MCF 10A (cell line): ENCODE measurements at regions not wholly inside any gene's neighbourhood (a gene's known extent, or its start where the extent isn't known, plus 50 kb on each side); places are given as distances from the start of the nearest gene placed in this dataset.

Experiments
- BruUV-seq: library from RNA; stranded (reverse); fragments of 400-500 nt; replicated peaks from 2 replicates; lab custom pipeline; 2021; lab: Mats Ljungman, UMichigan
- CTCF ChIA-PET: fragments of 300-600 bp; sonication (Branson Sonifier 250); formaldehyde crosslinking; extraction: SDS; loops from one replicate; lab custom pipeline; 2021; ENCODE audit warnings: antibody characterized with exemption, inconsistent platforms; lab: Yijun Ruan, JAX
- POLR2A ChIA-PET: fragments of 300-600, 350-650 bp; sonication (Branson Sonifier 250); formaldehyde crosslinking; extraction: SDS; loops from one replicate; lab custom pipeline; 2020; ENCODE audit warnings: antibody characterized with exemption, inconsistent platforms; lab: Yijun Ruan, JAX
- DNase-seq: peaks from one replicate; pipeline ENCODE4 v3.0.0-alpha.2; 2018; ENCODE audit not compliant: unreplicated experiment
- H3K27ac Mint-ChIP-seq: one replicate; pipeline ENCODE4 v1.8.0; 2022; ENCODE audit warnings: mild to moderate bottlenecking, low read depth, mixed read lengths; ENCODE audit not compliant: unreplicated experiment
- H3K27me3 Mint-ChIP-seq: one replicate; pipeline ENCODE4 v1.8.0; 2022; ENCODE audit warnings: mixed read lengths; ENCODE audit not compliant: insufficient read depth, unreplicated experiment
- H3K36me3 Mint-ChIP-seq: one replicate; pipeline ENCODE4 v1.8.0; 2022; ENCODE audit warnings: mild to moderate bottlenecking, moderate library complexity, mixed read lengths; ENCODE audit not compliant: insufficient read depth, unreplicated experiment
- H3K4me1 Mint-ChIP-seq: one replicate; pipeline ENCODE4 v1.8.0; 2022; ENCODE audit warnings: mixed read lengths; ENCODE audit not compliant: insufficient read depth, unreplicated experiment
- H3K4me3 Mint-ChIP-seq: one replicate; pipeline ENCODE4 v1.8.0; 2022; ENCODE audit warnings: mild to moderate bottlenecking, moderate library complexity, mixed read lengths; ENCODE audit not compliant: unreplicated experiment
- H3K9me3 Mint-ChIP-seq: one replicate; pipeline ENCODE4 v1.8.0; 2022; ENCODE audit warnings: mixed read lengths; ENCODE audit not compliant: unreplicated experiment
- intact Hi-C: fragments of 100-400 bp; cut with micrococcal nuclease; formaldehyde crosslinking; loops from 2 replicates; pipeline ENCODE4 v1.14.1; 2022
- TF ChIP-seq, protein P1 (sequence below): fragments of 200-600 bp; IDR thresholded peaks from one replicate; pipeline ENCODE4 v1.8.0; 2022; ENCODE audit warnings: antibody characterized with exemption, mild to moderate bottlenecking; ENCODE audit not compliant: unreplicated experiment

DNA sequence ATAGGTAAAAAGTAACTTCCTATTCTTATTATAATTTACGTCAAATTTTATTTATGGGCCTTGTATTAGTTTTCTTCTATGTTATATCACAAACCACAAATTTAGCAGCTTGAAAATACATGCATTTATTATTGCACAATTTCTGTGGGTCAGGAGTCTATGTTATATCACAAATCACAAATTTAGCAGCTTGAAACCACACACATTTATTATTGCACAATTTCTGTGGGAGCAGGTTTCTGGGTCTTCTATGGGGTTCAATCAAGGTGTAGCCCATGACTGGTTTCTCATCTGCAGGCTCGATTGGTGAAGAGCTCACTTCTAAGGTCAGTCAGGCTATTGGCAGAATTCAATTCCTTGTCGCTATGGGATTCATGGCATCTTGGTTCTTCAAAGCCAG, 332.7 kb upstream of the HAND2 start:
- no peak for DNase-seq
- BruUV-seq, result no TSS peak
- peaks cover 44% of the 10 kb centered on the region for H3K27me3 Mint-ChIP-seq
- no peak overlapping the region for H3K27ac Mint-ChIP-seq
- no peak overlapping the region for H3K4me3 Mint-ChIP-seq
- ChIA-PET POLR2A (interaction anchor here (0.6 to 1.2 kb wide), 2 partner anchors 12 to 36 kb away, joined by 3 to 4 read pairs; no protein-coding TSS in a partner anchor), CTCF (interaction anchor here (1.0 kb wide), 1 partner anchor 127 kb away, joined by 3 read pairs; no protein-coding TSS in a partner anchor)
- H3K9me3 Mint-ChIP-seq, result no peaks in the 10 kb centered on the region
- H3K36me3 Mint-ChIP-seq, result no peaks in the 10 kb centered on the region
- intact Hi-C loops, result no loop called here
- TF ChIP-seq, protein P1, sequence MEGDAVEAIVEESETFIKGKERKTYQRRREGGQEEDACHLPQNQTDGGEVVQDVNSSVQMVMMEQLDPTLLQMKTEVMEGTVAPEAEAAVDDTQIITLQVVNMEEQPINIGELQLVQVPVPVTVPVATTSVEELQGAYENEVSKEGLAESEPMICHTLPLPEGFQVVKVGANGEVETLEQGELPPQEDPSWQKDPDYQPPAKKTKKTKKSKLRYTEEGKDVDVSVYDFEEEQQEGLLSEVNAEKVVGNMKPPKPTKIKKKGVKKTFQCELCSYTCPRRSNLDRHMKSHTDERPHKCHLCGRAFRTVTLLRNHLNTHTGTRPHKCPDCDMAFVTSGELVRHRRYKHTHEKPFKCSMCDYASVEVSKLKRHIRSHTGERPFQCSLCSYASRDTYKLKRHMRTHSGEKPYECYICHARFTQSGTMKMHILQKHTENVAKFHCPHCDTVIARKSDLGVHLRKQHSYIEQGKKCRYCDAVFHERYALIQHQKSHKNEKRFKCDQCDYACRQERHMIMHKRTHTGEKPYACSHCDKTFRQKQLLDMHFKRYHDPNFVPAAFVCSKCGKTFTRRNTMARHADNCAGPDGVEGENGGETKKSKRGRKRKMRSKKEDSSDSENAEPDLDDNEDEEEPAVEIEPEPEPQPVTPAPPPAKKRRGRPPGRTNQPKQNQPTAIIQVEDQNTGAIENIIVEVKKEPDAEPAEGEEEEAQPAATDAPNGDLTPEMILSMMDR, result no peak
- no peaks in the 10 kb centered on the region for H3K4me1 Mint-ChIP-seq

DNA sequence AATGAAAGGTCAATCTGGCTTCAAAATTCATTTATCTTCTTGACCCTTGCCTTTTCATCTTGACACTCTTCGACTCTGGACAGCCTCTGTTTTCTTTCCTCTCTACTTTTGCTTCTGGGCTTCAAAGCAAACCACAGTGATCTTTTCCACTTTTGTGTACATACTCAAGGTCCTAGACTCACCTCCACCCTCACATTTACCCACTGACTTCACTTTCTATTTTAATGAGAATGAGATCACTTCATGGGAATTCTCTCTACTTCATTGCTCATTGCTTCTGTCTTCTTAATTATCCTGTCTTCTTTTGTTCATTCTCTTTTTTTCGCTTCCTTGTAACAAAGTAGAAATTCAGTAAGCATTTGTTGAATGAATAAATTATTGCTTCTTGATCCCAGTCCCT, 330.1 kb upstream of the HAND2 start:
- Mint-ChIP-seq H3K27ac (no peak overlapping the region), H3K27me3 (peaks cover 58% of the 10 kb centered on the region), H3K9me3 (no peaks in the 10 kb centered on the region), H3K4me1 (no peaks in the 10 kb centered on the region), H3K4me3 (no peak overlapping the region), H3K36me3 (no peaks in the 10 kb centered on the region)
- no TSS peak for BruUV-seq
- DNase-seq, result no peak
- TF ChIP-seq, protein P1, result no peak
- ChIA-PET CTCF (no interaction called here), POLR2A (no interaction called here)
- intact Hi-C loops, result no loop called here

DNA sequence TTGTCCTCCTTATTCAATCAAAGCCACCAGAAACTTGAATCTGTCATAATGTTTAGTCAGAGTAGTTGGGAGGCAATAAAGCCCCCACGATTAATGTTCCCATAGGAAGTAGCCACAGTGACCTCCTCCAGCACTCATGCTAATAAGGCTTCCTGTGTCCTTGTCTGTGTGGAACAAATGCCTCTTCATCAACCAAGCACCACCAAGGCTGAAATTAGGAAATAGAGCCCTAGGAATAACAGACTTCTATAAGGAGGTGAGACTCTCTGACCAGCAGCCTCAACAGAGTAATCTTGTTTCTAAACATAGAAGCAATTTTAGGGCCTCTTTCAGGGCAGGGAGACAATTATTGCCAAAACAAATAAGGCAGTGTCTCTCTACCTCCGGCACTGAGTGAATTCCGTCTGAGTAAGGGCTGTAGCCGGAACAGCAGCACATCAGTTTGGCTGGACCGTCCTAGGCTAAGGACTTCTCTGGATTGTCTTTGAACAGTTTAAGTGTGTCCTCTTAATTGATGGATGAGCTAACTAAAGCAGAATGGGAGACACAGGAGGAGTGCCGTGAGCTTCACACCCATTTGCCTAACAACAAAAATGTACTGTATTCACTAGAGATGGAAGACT, 329.2 kb upstream of the HAND2 start:
- no peaks in the 10 kb centered on the region for H3K9me3 Mint-ChIP-seq
- CTCF ChIA-PET, result interaction anchor here (0.5 kb wide), 1 partner anchor 1151 kb away, joined by 3 read pairs; no protein-coding TSS in a partner anchor
- POLR2A ChIA-PET, result no interaction called here
- H3K4me3 Mint-ChIP-seq, result no peak overlapping the region
- DNase-seq, result no peak
- intact Hi-C loops, result no loop called here
- no peak overlapping the region for H3K27ac Mint-ChIP-seq
- H3K27me3 Mint-ChIP-seq, result peaks cover 49% of the 10 kb centered on the region
- BruUV-seq, result no TSS peak
- no peaks in the 10 kb centered on the region for H3K4me1 Mint-ChIP-seq
- TF ChIP-seq, protein P1, result no peak
- H3K36me3 Mint-ChIP-seq, result no peaks in the 10 kb centered on the region

DNA sequence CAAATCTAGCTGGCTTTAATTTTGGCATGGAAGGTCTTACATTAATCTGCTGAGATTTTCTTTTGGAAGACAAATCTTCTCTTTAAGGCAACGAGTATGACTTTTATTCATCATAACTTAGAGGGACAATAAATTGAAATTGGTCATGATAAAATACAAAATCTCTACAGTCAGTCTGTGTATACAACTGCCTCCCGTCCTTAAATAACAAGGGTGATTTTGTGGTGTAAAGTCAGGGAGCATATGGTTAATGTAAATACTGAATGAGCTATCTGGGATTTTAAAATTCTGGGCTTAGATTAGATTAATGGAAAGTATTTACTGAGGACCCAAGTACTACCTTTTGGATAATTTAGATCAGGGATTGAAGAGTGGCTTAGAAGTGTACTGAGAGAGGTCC, 328.4 kb upstream of the HAND2 start:
- H3K27ac Mint-ChIP-seq, result no peak overlapping the region
- no peak for DNase-seq
- POLR2A ChIA-PET, result interaction anchor here (1.0 kb wide), 1 partner anchor 9 kb away, joined by 3 read pairs; no protein-coding TSS in a partner anchor
- H3K36me3 Mint-ChIP-seq, result no peaks in the 10 kb centered on the region
- intact Hi-C loops, result no loop called here
- CTCF ChIA-PET, result no interaction called here
- H3K9me3 Mint-ChIP-seq, result no peaks in the 10 kb centered on the region
- H3K4me1 Mint-ChIP-seq, result no peaks in the 10 kb centered on the region
- no TSS peak for BruUV-seq
- peaks cover 42% of the 10 kb centered on the region for H3K27me3 Mint-ChIP-seq
- no peak overlapping the region for H3K4me3 Mint-ChIP-seq
- TF ChIP-seq, protein P1, result no peak
